GM18520 (cell line): ENCODE measurements at regions not wholly inside any gene's neighbourhood (a gene's known extent, or its start where the extent isn't known, plus 50 kb on each side); places are given as distances from the start of the nearest gene placed in this dataset.

Source experiments
- ATAC-seq: cut with Tn5 transposase; IDR thresholded peaks from one replicate; pipeline ENCODE4 v1.9.1; 2021; ENCODE audit not compliant: unreplicated experiment

GRCh38 chr10:128861018-128861901, 605.8 kb upstream of the MGMT start:
- no peak for ATAC-seq

DNA sequence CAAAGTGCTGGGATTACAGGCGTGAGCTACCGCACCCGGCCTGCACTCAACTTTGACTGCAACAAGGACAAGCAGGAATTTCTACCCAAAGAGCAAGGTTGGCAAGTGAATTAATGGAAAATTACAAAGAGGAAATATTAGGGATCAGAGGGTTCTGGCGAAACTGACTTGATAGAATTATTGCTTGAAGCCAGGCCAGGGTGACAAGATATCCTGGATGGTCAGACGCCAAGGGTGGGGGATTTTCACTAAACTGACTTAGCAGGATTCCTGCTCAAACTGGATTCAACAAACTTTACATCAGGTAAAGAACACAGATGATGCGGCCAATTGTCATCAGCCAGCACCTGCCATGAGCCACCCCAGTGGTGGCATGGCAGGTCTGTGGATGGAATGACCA, 603.6 kb upstream of the MGMT start:
- ATAC-seq, result no peak

GRCh38 chr10:128863823-128864405, 603.1 kb upstream of the MGMT start:
- no peak for ATAC-seq

DNA sequence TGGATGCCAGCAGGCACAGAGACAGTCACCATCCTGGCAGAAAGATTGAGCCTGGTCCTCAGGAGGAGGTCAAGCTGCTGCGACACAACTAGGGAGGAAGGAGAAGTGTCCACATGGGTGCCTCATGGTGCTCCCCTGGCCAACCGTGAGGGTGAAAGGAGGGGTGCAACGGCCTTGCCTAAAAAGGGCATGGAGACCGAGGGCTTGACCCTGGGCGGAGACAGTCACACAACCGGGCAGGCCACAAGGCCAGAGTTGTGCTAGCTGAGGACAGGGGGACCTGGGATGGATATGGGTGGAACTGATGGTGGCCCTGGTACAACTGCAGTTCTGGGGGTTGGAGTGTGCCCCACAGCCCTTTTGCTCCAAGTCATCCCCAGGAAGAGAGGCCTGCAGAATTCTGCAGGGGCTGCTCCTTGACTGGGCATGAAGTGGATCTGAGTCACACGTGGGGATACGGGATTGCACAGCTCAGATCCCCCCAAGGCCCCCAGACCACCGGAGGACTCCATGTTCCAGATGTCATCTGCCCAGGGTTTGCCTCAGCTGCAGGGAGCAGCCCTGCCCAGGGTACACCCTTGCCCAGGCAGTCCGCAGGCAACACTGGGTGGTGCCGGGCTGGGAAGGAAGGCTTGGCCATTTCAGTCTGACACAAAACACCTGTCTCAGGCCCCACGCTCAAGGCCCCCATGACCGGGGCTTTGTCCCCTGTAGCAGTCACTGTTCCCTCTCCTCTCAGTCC, 602.3 kb upstream of the MGMT start:
- no peak for ATAC-seq

DNA sequence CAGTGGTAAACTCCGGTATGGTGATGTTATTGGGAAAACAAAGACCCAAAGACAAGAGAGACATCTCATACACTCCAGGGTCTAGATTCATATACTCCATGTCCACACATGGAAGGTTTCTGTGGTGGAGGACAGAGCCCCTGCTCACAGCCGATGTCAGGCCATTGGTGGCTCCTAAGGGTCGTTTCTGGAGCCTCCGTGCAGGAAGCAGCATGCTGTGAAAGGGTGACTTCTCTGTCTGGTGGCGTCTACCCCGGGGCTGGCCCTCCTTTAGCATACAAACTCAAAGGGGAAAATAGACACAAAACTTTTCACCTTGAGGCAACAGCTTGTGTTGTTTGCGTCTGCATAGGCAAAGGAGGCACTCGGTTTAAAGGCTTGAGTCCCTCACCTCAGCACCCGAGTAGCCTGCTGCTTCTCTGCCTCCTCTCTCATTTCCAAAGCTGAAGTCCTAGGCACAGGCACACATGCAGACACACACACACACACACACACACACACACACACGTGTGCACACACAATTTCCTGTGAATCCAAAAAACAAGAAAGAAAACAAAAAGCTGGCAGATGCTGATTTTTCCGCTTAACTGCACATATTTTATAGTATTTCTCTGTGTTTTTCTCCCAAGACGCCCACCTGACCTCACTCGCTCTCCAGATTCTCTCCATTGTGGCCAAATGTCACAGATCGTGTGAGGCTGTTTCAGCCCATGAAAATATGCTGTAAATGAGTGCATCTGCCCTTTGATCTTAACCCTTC, 601.4 kb upstream of the MGMT start:
- ATAC-seq, result no peak

DNA sequence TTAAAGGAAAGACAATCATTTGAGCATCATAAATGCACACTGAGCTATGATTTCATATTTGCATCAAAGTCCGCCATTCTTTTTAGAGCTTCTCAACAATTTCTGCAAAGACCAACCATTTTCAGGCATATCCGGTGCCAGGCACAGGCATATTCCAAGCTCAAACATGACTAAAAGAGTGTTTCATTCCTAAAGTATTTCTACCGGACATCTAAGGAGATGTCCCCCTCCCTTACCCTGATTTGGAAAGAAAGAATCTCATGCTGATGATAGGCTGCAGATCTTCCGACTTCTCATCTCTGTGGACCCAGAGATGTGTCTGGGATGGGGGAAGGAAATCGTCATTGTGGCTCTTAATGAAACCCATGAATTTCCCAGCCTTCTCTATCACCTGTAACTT, 600.5 kb upstream of the MGMT start:
- no peak for ATAC-seq

GRCh38 chr10:128867210-128867609, 599.8 kb upstream of the MGMT start:
- ATAC-seq, result no peak

DNA sequence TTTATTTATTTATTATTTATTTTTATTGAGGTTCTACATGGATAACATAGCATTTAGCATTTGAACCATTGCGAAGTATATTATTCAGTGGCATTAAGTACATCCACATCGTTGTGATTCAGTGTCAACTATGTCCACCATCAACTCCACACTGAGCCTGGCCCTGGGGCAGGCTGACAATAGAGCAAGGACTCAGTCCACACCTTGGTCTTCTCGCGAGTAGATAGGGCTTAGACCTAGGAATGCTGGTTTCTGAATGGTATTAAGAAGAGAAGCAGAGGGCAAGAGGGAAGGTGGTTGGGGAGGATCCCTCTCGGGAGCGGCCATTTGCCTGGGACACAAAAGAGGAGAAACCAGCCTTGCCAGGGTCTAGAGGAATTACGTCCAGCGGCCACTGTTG, 599.2 kb upstream of the MGMT start:
- no peak for ATAC-seq

GRCh38 chr10:128868481-128868880, 598.6 kb upstream of the MGMT start:
- no peak for ATAC-seq

DNA sequence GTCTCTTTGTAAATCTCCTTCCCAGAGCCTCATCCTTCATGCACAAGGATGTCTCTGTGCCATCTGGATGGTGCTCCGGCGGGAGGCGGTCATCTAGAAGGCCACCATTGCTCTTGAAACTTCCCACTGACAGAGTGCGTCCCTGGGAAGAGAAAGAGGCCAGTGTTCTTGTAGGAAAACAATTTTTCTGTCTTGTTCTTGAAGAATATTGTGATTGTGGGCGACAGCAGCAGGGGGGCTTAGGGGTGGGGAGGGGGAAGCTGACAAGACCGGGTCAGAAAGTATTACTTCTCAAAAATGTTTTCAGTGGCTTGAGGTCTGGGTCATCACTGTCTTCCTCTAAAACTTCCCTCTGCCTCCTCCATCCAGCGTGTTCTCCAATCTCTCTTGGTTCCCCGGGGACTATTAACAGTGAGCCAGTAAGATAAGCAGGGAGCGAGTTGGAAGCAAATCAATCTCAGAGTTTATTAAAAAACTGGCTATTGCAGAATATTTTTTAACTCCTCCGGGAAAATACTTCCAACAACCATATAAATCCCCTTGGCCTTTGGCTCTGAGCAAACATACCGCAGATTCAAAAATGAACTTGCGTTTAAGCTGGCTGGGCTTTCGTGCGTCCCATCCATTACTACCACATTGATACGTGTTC, 597.8 kb upstream of the MGMT start:
- no peak for ATAC-seq

GRCh38 chr10:128870830-128871597, 596.0 kb upstream of the MGMT start:
- no peak for ATAC-seq

DNA sequence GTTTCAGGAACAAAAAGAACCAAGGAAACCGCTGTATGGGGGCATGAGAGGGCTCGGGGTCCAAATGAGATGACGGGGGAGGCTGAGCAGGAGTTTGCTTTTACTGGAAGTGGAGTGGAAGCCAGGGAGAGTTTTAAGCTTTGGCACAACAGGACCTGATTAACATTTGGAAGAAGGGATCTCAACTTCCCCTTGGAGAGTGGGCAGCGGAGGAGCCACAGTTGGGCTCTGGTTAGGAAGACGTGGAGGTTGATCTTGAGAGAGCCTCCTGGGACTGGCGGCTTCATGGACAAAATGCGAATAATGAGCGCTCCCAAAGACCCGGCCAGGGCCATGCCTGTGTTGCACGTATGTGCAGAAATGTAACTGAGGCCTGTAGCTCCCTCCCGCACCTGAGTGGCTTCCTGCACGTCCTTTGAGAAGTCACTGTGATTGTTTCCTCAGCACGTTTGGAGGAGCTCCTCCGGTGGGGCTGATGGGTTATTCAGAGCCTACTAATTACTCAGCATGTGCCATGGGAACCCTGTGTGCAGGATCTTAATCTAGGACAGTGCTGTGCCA, 595.3 kb upstream of the MGMT start:
- ATAC-seq, result no peak

DNA sequence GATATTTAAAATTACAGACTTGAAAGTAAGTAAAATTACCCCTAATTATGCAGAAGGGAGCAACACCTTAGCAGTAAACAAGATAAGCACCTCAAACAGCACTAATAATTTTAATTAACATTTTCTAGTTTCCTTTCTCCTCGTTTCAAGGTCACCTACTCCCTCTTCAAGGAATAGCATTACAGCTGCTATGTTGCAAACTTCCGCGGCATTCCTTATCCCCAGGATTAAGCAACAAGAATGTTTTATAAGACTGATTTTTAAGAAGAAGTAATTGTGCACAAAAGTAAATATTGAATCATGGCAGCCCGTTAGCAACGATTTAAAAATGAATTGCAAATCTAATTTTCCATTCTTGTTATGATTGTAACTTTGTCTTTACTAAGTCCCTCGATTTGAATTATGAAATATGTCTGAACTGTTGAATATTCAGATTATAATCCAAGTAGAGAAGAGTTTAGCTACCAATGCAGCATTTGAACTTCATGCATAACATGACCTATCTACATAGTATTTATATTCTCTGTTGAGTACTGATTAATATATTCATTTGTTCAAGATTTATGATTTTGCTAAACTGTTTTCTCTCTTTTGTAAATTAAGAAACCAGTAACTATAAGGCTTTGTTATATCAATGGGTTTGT, 593.5 kb upstream of the MGMT start:
- ATAC-seq, result no peak

GRCh38 chr10:128874331-128874730, 592.7 kb upstream of the MGMT start:
- no peak for ATAC-seq

GRCh38 chr10:128875030-128875744, 591.9 kb upstream of the MGMT start:
- ATAC-seq, result no peak

GRCh38 chr10:128875956-128876736, 590.9 kb upstream of the MGMT start:
- no peak for ATAC-seq

- no peak for ATAC-seq
Measured at GRCh38 chr10:128877141-128877540, 589.9 kb upstream of the MGMT start.

DNA sequence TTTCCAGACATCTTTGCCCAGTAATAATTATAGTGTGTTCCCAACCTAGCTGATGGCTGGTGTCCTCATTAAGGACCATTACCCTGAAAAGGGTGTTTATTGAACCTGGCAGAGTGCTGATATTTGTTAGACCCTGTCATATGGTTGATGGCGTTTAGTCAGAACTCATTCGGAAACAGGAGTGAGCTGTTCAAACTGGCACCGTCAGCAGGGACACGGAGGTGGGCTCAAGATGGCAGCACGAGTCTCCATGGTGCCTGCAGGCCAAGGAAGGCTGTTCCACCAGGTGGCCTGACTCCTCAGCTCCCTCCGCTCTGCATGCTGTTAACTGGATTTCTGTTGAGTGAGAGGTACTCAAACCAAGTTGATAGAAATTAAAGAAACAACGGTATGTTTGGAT, 589.1 kb upstream of the MGMT start:
- no peak for ATAC-seq
